C4-2B (cell line): ENCODE measurements at regions not wholly inside any gene's neighbourhood (a gene's known extent, or its start where the extent isn't known, plus 50 kb on each side); places are given as distances from the start of the nearest gene placed in this dataset.

ENCODE experiments used
- CTCF ChIP-seq: fragments of 450-650 bp; conservative IDR thresholded peaks from 2 replicates; pipeline ENCODE4 v1.5.1; 2017; ENCODE audit warnings: mild to moderate bottlenecking
- ZFX ChIP-seq: fragments of 450-650 bp; IDR thresholded peaks from 2 replicates; pipeline ENCODE4 v1.6.1; 2017

GRCh38 chr6:9485992-9486391 is 928.9 kb downstream of the TFAP2A start:
- TF ChIP-seq CTCF (no peak), ZFX (no peak)
